Activated CD4-positive, CD25-positive, alpha-beta regulatory T cell treated with anti-CD3 and anti-CD28 coated beads, Interleukin-2, amount 50 U/mL, for 24 hours (primary cell): ENCODE measurements at regions not wholly inside any gene's neighbourhood (a gene's known extent, or its start where the extent isn't known, plus 50 kb on each side); places are given as distances from the start of the nearest gene placed in this dataset.

Experiments
- ATAC-seq, 2 donors: fragments of 150-1000 bp; cut with Tn5 transposase; one replicate each; pipeline ENCODE4 v1.10.0; 2021; ENCODE audit warnings: mild to moderate bottlenecking in 1 of 2, moderate library complexity in 1 of 2

DNA sequence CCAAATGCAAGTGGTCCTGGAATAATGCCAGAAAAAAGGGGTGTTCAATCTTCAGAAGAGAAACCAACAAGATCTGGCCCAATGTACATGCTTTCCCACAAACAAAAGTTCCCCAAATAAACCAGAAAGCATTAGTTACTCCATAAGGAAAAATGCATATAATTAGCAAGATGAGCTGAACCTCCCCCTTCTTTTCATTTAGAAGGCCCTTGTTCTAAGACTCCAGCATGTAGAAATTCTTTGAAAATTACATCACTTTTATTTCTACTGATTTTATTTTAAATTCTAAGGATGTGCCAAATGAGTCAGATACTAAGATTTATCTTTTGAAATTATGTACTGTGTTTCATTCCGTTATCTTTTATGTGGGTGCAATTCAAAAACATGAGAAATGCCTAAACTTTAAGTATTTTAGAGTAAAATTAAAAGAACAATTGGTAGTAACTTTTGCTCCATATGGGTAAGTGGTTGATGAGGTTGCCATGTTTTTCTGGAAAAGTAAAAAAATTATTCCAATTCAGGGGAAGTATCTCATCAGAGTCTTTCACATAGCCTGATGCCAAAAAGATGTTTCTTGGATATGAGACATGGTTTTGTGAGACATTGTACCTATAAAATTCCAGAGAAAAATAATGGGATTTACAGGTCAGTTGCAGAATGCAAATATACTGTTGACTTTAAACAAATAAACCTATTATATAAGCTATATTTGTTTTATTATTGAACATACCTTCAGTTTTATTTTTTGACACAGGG is 106.5 kb upstream of the CCDC112 start:
- no peak for ATAC-seq

DNA sequence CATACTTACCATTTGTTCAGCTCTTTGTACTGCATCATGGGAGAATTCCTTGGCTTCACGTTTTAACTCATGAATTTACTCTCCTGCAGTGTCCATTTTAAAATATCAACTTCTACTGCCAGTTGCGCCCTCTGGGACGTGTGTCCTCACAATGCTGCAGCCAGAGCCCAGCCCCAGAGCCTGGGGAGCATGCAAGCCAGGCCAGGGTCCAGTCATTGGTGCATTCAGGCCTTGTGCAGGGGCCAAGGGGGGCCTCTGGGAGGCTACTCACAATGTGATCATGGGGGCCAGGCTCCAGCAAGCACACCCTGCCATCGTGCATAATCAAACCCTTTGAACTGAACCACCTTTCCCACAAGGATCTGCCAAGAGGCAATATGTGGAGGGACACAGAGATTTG is 105.6 kb upstream of the CCDC112 start:
- ATAC-seq: no peak

GRCh38 chr5:115398719-115399118 is 102.3 kb upstream of the CCDC112 start:
- peak in 1 of 2 donors; percentile 33 for ATAC-seq

DNA sequence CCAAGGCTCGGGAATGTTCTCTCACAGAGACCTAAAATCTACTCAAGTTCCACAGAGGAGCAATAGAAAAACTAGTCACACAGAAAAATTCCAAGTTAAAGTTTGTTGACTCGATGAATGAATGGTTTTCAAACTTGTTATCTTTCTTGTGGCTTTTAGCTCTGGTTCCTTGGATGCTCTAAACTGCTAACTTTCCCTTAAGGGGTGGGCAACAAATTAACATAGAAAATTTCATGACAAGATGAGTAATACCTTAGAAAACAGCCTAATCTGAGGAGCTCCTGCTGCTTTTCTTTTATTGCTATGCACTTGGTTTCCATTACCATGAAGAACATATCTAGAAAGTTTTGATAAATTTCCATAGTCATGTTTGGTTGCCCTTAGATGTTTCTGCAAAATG is 100.2 kb upstream of the CCDC112 start:
- no peak for ATAC-seq

GRCh38 chr5:115396081-115396480 is 99.6 kb upstream of the CCDC112 start:
- ATAC-seq: no peak

GRCh38 chr5:115394531-115394930 is 98.1 kb upstream of the CCDC112 start:
- no peak for ATAC-seq

GRCh38 chr5:115393239-115393638 is 96.8 kb upstream of the CCDC112 start:
- no peak for ATAC-seq

DNA sequence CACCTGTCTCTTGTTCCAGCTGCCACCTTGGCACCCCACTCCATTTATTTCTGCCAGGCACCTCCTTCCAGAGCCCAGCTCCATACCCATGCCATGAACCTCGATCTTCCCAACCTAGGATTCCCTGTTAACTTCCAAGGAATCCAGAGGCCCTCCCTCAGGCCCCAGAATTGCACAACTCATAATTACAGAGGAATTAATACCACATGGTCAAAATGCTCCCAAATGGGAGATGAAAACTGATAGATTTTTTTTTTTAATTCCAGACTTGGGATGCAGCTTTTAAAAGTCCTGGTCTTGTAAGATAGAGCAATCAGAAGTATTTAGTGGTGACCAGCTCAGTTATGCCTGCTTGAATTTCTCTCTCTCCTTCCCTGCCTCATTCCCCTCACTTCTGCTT is 96.2 kb upstream of the CCDC112 start:
- no peak for ATAC-seq

- no peak for ATAC-seq
Measured at GRCh38 chr5:115391780-115392179, 95.3 kb upstream of the CCDC112 start.

- ATAC-seq: no peak
Measured at GRCh38 chr5:115389799-115390382, 93.4 kb upstream of the CCDC112 start.

GRCh38 chr5:115389034-115389798 is 92.8 kb upstream of the CCDC112 start:
- no peak for ATAC-seq

DNA sequence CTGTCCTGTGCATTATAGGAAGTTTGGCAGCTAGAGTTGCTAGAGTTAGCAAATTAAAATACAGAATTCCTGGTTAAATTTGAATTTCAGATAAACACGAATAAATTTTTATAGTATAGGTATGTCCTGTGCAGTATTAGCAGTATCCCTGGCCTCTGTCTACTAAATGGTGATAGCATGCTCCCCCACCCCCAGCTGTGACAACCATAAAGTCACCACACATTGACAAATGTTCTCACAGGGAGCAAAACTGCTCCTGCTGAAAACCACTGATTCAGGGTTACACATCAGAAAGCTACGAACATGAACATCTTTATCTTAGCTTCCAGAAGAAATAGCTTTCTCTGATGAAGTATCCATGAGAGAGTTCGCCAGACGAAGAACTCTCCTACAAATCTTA is 91.8 kb upstream of the CCDC112 start:
- ATAC-seq: no peak

DNA sequence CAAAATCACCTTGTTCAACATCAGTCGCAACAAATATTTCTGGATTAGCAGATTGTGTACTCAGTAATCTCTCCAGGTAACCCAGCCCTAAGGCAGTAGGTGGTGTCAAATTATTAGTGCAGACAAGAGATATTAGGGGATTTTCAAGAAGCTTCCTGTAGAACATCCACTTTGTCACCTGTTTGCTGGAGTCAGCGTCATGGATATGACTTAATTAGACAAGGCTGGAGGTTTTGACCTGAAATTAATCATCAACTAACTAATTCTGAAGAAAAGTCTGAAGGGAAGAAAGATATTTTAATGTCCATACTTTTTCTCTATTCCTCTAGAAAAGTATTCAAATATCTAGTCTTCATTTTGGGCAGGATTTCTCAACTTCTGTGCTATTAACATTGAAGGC is 91.4 kb upstream of the CCDC112 start:
- no peak for ATAC-seq

- ATAC-seq: no peak
Measured at GRCh38 chr5:115386657-115387056, 90.2 kb upstream of the CCDC112 start.

DNA sequence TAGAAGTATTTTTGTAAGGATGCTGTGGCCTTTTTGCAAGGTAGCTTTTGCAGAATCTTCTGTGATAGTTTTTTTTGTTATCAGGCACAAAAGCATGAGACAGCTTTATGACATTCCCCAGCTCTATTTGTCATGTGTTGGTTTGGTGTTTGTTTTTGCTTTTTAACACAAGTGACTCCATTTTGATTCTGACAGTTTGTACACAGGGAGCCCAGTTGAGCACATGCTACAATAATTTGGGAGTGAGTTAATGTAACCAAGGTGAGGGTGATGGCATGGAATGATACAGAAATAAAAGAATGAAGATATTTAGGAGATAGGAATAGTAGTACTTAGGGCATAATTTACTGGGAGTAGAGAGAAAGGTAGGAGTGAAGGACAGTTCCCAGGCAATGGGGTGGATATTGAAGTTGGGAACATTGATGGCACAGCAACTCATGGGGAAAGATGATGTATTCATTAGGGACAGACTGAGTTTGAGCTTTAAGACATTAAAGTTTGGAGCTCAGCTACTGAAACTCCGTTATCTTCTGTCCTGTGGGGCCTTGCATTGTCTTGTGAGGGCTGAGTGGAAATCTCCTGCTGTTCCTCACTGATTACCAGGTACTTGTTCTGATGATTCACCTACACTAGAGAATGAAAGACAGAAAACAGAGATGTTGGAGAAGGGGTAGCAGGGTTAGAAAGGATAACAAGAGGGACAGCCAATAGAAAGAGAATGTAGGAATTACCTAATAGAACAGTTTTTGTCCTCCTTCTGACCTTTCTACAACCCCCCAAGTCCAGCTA is 88.3 kb upstream of the CCDC112 start:
- no peak for ATAC-seq

DNA sequence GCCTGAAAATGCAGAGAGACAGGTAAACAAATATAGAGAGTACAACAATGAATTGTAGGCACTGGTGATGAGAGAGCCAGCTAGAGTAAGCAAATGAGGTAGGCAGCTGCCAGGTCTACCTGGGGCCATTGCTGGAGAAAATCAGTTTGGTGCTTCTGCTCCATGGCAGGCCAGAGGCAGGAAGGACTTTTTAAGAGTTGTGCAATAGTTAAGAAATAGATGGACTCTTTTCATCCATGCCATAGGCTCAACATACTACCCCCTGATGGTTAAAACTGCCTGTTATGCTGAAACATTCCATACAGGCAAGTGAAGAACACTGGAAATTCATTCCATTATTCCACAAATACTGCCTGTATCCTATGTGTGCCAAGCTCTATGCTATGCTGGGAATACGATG is 86.5 kb upstream of the CCDC112 start:
- ATAC-seq: no peak

GRCh38 chr5:115381911-115382662 is 85.6 kb upstream of the CCDC112 start:
- no peak for ATAC-seq

- ATAC-seq: peak; percentile 75 to 76
Measured at GRCh38 chr5:115379622-115380344, 83.3 kb upstream of the CCDC112 start.

DNA sequence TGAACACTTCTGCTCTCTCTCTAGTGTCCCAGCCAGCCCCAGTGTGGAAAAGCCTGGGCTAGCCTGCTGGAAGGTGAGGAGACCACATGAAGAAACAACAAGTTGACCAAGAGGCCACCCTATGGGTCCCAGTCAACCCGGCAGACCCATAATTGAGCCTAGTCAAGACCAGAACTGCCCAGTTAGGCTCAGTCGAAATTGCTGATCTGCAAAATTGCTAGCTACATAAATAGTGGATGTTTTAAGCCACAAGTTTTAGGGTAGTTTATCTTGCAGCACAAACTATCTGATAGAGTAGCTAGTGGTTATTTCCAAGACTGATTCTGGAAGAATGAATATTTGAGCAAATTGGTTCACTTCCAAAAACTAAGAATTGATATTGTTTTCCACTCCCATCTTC is 82.3 kb upstream of the CCDC112 start:
- ATAC-seq: no peak

DNA sequence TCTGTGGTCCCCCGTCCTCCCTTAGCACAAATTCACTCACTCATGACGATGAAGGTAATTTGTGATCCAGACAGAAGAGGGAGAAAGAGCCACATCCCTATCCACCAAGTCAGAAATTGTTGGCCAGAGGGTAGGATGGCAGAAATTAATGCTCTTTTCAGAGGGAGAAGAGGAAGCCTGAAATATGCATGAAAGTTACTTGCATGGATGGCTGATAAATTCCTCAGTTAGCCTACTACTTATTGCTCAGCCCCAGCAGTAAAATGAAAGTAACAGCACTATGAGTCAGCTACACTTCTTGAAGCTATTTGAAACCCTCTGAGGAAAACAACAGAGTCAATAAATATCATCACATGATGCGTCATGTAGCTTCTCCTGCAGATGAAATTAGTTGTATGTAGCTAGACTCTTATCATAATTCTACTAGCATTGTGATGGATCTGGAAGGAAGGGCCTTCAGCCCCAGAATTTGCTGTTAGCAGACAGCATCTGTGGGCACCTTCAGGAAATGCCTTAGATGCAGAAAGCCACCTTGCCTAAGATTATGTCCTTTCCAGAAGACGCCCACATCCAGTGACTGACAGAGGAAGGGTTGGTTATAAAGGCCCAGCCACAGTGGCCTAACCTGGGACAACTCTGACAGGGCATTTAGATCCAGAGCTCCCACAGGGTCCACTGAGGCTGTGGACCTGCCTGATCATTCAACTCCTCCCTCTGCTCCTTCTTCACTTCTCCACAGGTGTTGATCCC is 81.2 kb upstream of the CCDC112 start:
- ATAC-seq: peak; percentile 87

GRCh38 chr5:115375893-115376292 is 79.4 kb upstream of the CCDC112 start:
- no peak for ATAC-seq
